ENCODE measurements at regions not wholly inside any gene's neighbourhood (a gene's known extent, or its start where the extent isn't known, plus 50 kb on each side); places are given as distances from the start of the nearest gene placed in this dataset.

- FAIRE-seq (no peak), DNase-seq (ENCODE audit: low spot score) (no peak)
Observed at GRCh38 chr13:26456650-26457049, 100.8 kb upstream of the WASF3 start.

GRCh38 chr13:26457212-26457611, 100.3 kb upstream of the WASF3 start:
- FAIRE-seq, result no peak
- no peak for DNase-seq (ENCODE audit: low spot score)

- no peak for FAIRE-seq
Observed at GRCh38 chr13:26458196-26458749, 99.2 kb upstream of the WASF3 start.

DNA sequence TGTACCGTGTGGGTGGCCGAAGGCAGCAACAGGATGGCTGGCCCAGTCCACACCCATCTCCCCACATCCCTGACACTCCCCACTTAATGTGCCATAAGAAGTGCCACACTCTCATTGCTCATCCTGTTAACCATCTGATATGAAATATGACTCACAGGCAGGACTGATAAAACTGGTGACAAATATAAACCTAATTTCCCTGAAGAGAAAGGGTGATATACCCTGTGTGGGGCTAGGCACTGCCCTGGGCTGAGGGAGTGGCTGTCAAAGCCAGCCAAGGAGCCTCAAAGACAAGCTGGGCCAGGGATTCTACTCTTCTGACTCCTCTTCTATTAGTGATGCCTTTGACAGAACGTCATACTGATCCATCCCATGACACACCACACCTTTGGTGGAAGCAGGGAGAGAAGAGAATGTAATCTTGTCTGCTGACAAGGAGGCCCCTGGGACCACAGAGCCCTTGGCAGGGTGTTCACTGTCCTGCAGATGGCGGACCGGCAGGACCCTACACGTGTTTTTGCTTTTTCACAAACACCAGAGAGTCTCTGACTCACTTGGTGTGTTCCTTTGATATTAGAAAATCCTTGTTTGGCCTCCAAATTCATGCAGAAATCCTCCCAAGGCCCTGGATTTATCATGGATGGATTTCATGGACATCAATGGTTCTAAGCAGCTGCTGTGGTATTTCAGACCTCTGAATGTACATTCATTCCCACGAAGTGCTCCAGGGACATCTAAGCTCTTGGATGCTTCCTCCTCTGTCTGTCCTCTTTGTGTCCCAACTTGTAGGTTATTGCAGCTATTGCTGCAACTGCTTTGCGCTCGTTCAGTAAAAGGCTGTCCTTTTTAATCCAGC, 98.0 kb upstream of the WASF3 start:
- FAIRE-seq (no peak), DNase-seq (ENCODE audit: low spot score) (no peak)

More at GRCh38 chr13:26458196-26458749, 99.2 kb upstream of the WASF3 start:
- no peak for DNase-seq (ENCODE audit: low spot score)

GRCh38 chr13:26460648-26461047, 96.8 kb upstream of the WASF3 start:
- DNase-seq (ENCODE audit: low spot score) (no peak), FAIRE-seq (no peak)

- FAIRE-seq (no peak), DNase-seq (ENCODE audit: low spot score) (no peak)
Observed at GRCh38 chr13:26463296-26463695, 94.2 kb upstream of the WASF3 start.

DNA sequence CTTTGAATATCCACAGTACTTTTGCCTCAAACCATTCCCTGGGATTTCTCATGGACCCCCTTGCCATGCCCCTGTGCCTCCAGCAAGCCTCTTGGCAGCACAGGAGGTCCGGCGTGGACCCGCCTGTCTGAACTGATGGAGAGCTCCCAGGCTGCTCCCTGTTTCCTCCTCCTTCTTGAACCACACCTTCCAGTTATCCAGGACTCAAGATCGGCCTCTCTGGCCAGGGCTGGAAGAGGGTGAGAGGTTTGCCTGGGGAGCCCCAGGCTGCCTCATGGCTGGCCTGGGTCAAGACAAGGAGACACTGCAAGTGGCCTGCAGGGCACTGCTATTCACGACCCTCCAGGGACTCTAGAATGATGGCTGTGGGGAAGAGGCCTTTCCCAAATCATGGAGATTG, 93.6 kb upstream of the WASF3 start:
- FAIRE-seq, result no peak
- DNase-seq (ENCODE audit: low spot score), result no peak

DNA sequence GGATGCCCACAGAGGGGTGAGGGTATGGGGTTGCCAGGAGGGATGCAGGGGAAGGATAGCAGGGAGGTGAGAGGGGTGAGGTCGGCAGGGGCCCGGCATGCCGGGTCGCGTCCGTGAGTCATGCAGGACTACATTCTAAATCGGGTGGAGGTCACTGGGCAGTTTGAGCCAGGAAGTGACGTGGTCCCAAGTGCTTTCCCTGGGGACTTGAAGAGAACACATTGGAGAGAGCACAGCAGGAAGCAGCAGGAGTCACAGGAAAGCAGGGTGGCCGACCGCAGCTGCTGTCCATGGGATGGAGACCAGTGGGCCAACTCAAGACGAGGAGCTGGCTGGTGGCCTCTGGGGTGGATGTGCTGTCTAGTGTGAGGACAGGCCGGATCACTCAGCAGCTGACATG, 92.0 kb upstream of the WASF3 start:
- no peak for FAIRE-seq
- no peak for DNase-seq (ENCODE audit: low spot score)

DNA sequence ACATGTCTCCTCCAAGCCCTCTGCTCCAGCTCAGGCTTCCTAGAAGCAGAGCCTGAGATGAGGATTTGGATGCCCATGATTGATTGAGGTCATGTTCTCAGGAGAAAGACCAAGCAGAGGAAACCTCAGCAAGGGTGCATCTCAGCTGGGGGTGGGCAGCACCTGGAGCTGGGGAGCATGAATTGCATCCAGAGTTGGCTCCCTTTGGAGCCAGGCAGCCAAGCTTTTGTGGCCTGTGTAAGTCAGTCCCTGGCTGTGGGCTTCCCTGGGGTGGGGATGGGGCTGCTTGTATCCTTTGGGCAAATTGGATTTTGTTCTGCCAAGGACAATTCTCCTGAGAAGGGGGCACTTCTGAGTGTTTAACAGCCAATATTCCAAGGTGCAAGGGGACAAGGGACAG, 91.5 kb upstream of the WASF3 start:
- DNase-seq (ENCODE audit: low spot score), result no peak
- FAIRE-seq, result no peak

GRCh38 chr13:26468265-26468801, 89.2 kb upstream of the WASF3 start:
- no peak for FAIRE-seq

GRCh38 chr13:26469602-26470001, 87.9 kb upstream of the WASF3 start:
- FAIRE-seq, result no peak
- DNase-seq (ENCODE audit: low spot score), result no peak

More at GRCh38 chr13:26468265-26468801, 89.2 kb upstream of the WASF3 start:
- no peak for DNase-seq (ENCODE audit: low spot score)

DNA sequence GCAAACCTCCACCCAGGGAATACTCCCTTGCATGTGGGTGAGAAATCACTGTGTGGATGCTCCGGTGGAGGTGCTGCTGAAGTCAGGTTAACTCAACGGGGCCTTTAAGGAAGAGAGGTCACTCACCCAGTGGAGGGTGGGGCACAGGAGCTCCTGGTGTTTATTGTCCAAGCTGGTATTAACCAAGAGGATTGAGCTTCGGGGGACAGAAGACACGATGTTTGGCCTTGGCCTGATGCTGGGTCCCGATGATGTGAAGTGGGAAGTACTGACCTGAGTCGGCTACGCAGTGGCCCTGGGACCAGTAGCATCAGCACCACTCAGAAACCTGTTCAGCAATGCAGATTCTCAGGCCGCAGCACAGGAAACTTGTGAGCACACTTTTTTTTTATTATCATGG, 85.7 kb upstream of the WASF3 start:
- DNase-seq (ENCODE audit: low spot score) (no peak), FAIRE-seq (no peak)

DNA sequence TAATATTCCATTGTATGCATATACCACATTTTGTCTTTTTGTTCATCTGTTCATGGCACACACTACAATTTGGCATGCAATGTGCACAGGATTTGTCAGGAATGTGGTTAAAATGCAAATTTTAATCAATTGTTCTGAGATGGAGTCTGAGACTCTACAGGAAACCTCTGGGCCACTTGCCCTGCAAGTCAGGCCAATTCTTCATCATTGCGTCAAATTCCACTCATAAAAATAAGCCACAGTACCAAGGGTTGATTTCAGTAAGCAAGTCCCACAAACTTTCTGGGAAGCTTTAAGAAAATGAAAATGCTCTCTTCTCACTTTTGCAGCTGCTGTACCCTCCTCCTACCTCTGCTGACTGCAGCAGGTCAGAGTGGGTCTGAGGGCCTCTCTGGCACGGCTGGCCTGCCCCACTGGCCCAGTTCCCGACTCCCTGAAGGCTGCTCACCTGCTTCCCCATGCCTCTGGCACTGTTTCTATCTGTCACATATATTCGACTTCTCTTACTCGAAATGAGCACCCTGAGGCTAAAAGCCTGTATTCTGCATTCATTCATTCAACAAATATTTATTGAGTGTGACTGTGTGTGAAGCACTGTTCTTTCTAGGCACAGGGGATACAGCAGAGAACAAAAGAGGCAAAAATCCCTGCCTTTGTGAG, 83.8 kb upstream of the WASF3 start:
- FAIRE-seq (no peak), DNase-seq (ENCODE audit: low spot score) (no peak)

GRCh38 chr13:26474286-26474685, 83.2 kb upstream of the WASF3 start:
- FAIRE-seq (no peak), DNase-seq (ENCODE audit: low spot score) (no peak)

- DNase-seq (ENCODE audit: low spot score) (no peak), FAIRE-seq (no peak)
Observed at GRCh38 chr13:26475176-26476110, 82.0 kb upstream of the WASF3 start.

GRCh38 chr13:26476111-26476781, 81.2 kb upstream of the WASF3 start:
- no peak for DNase-seq (ENCODE audit: low spot score)
- FAIRE-seq, result no peak

DNA sequence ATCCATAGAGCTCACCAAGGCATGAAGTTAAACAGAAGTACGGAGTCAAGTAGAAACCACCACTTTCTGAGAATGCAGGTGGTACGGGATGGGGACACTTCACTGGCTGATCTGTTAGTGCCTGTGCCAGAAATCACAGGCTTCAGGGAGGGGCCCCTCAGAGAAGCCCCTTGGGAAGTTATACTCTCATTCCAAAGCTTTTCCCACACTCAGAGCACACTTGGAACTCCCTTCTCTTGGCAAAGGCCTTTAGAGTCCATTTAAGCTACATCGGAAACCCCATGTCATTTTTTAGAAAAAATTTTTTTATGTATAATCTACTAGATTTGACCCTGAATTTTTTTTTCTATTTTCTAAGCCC, 80.7 kb upstream of the WASF3 start:
- no peak for DNase-seq (ENCODE audit: low spot score)
- no peak for FAIRE-seq

DNA sequence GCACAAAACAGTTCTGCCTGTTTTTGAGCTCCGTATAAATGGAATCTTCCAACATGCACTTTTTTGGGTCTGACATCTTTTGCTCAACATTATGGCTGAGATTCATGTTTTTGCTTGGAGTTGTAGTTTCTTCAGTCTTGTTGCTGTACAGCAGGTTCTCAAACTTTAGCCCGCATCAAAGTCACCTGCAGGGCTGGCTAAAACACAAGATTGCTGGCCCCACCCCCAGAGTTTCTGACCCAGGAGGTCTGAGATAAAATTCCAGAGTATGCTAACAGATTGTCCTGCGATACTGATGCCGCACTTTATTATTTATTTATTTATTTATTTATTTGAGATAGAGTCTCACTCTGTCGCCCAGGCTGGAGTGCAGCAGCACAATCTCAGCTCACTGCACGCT, 79.8 kb upstream of the WASF3 start:
- FAIRE-seq (no peak), DNase-seq (ENCODE audit: low spot score) (no peak)

- FAIRE-seq (no peak), DNase-seq (ENCODE audit: low spot score) (no peak)
Observed at GRCh38 chr13:26480246-26480855, 77.1 kb upstream of the WASF3 start.

GRCh38 chr13:26482451-26483197, 74.9 kb upstream of the WASF3 start:
- DNase-seq (ENCODE audit: low spot score), result peak; percentile 18
- FAIRE-seq, result no peak
